Common myeloid progenitor, CD34-positive (primary cell): ENCODE measurements at regions not wholly inside any gene's neighbourhood (a gene's known extent, or its start where the extent isn't known, plus 50 kb on each side); places are given as distances from the start of the nearest gene placed in this dataset.
"Not testable (repeated sequence)": the region's sequence is repeated elsewhere in the genome, so short reads cannot be mapped to it uniquely, and the experiment has no call there.

Experiments
- CTCF ChIA-PET: fragments of 350-600 bp; sonication (Branson Sonifier 250); formaldehyde crosslinking; loops from one replicate; lab custom pipeline; 2021; ENCODE audit warnings: antibody characterized with exemption; lab: Charles Lee
- POLR2A ChIA-PET: fragments of 350-600 bp; sonication (Branson Sonifier 250); formaldehyde crosslinking; loops from one replicate; lab custom pipeline; 2021; ENCODE audit warnings: antibody characterized with exemption; lab: Charles Lee
- DNase-seq, 3 donors: peaks; one replicate each; pipeline versions ENCODE4 v3.0.0 to v3.0.0-alpha.2; 2013
- H3K27ac ChIP-seq, 2 experiments: 1 replicate in 1 of 2; 2 replicates in 1 of 2; pipeline ENCODE4 v1.7.0; 2013; ENCODE audit warnings: inconsistent platforms in 2 of 2, low read length in 2 of 2, mild to moderate bottlenecking in 2 of 2, low read depth in 1 of 2, moderate library complexity in 1 of 2; ENCODE audit not compliant: severe bottlenecking in 2 of 2, insufficient read depth in 1 of 2, poor library complexity in 1 of 2
- H3K27me3 ChIP-seq, 5 experiments: replicated peaks in 2 of 5; 1 replicate in 3 of 5; 2 replicates in 2 of 5; pipeline versions ENCODE4 v1.6.1 to v1.7.0; 2013; ENCODE audit warnings: low read length in 4 of 5, mild to moderate bottlenecking in 2 of 5, moderate library complexity in 2 of 5, inconsistent platforms in 1 of 5; ENCODE audit not compliant: insufficient read depth in 5 of 5, control insufficient read depth in 4 of 5
- H3K36me3 ChIP-seq, 4 experiments: 1 replicate in 2 of 4; 2 replicates in 2 of 4; pipeline versions ENCODE4 v1.6.1 to v1.7.0; 2013; ENCODE audit warnings: low read length in 3 of 4, control low read depth in 1 of 4, mild to moderate bottlenecking in 1 of 4; ENCODE audit not compliant: control insufficient read depth in 4 of 4, insufficient read depth in 4 of 4
- H3K4me1 ChIP-seq, 4 experiments: 1 replicate in 3 of 4; 2 replicates in 1 of 4; pipeline versions ENCODE4 v1.6.1 to v1.7.1; 2013; ENCODE audit warnings: low read length in 3 of 4, mild to moderate bottlenecking in 3 of 4, control low read depth in 1 of 4, inconsistent platforms in 1 of 4, moderate library complexity in 1 of 4; ENCODE audit not compliant: control insufficient read depth in 4 of 4, insufficient read depth in 4 of 4; ENCODE audit errors: control extremely low read depth in 1 of 4
- H3K4me3 ChIP-seq, 7 experiments: 1 replicate in 4 of 7; 2 replicates in 3 of 7; pipeline versions ENCODE4 v1.5.1 to v1.7.0; 2013; ENCODE audit warnings: mild to moderate bottlenecking in 7 of 7, low read length in 6 of 7, moderate library complexity in 6 of 7, inconsistent platforms in 2 of 7, low read depth in 2 of 7, control low read depth in 1 of 7; ENCODE audit not compliant: insufficient read depth in 4 of 7, control insufficient read depth in 1 of 7; ENCODE audit errors: extremely low read depth in 1 of 7
- H3K9me3 ChIP-seq, 5 experiments: 1 replicate in 4 of 5; 2 replicates in 1 of 5; pipeline versions ENCODE4 v1.6.1 to v1.7.1; 2013; ENCODE audit warnings: low read length in 4 of 5, mild to moderate bottlenecking in 2 of 5, inconsistent platforms in 1 of 5, low read depth in 1 of 5, moderate library complexity in 1 of 5; ENCODE audit not compliant: control insufficient read depth in 4 of 5, insufficient read depth in 2 of 5; ENCODE audit errors: control extremely low read depth in 1 of 5
- WGBS: methylation state at CpG from one replicate; pipeline ENCODE4 v1.1.5; 2013; ENCODE audit not compliant: insufficient coverage; 5-methylcytosine and 5-hydroxymethylcytosine counted together

- peak; percentile 14 to 42 (median 31) for DNase-seq
- ChIA-PET CTCF (interaction anchor here (1.0 to 2.4 kb wide), 4 partner anchors 18 to 480 kb away, joined by 3 to 11 read pairs (median 3); no protein-coding TSS in a partner anchor), POLR2A (no interaction called here)
- H3K4me1 ChIP-seq, result no peaks in the 10 kb centered on the region
- WGBS, result 80% methylated on average over 1 of the region's 5 CpGs
- no peaks in the 10 kb centered on the region for H3K36me3 ChIP-seq
- no peak overlapping the region for H3K4me3 ChIP-seq
- peaks cover 0 to 12% (median 0%) of the 10 kb centered on the region in 5 experiments for H3K27me3 ChIP-seq
- peaks cover 0 to 5% (median 0%) of the 10 kb centered on the region in 5 experiments for H3K9me3 ChIP-seq
- H3K27ac ChIP-seq, result no peak overlapping the region
Observed at GRCh38 chr15:95025924-95026728, 794.8 kb downstream of the MCTP2 start.

GRCh38 chr15:95027981-95028380, 796.6 kb downstream of the MCTP2 start:
- H3K4me1 ChIP-seq, result no peaks in the 10 kb centered on the region
- no peak for DNase-seq
- H3K36me3 ChIP-seq, result no peaks in the 10 kb centered on the region
- H3K9me3 ChIP-seq, result peaks cover 0 to 5% (median 0%) of the 10 kb centered on the region in 5 experiments
- H3K27ac ChIP-seq, result no peak overlapping the region
- POLR2A ChIA-PET, result no interaction called here
- 96% methylated on average over 2 of the region's 3 CpGs for WGBS
- no peak overlapping the region for H3K4me3 ChIP-seq
- CTCF ChIA-PET, result interaction anchor here (0.6 kb wide), 1 partner anchor 356 kb away, joined by 3 read pairs; no protein-coding TSS in a partner anchor
- H3K27me3 ChIP-seq, result peaks cover 0 to 16% (median 0%) of the 10 kb centered on the region in 5 experiments

GRCh38 chr15:95032156-95032555, 800.8 kb downstream of the MCTP2 start:
- H3K27ac ChIP-seq, result no peak overlapping the region
- no peak overlapping the region for H3K4me3 ChIP-seq
- ChIA-PET POLR2A (no interaction called here), CTCF (interaction anchor here (1.1 kb wide), 1 partner anchor 23 kb away, joined by 3 read pairs; no protein-coding TSS in a partner anchor)
- DNase-seq, result no peak
- peaks cover 0 to 5% (median 0%) of the 10 kb centered on the region in 5 experiments for H3K9me3 ChIP-seq
- no peaks in the 10 kb centered on the region for H3K36me3 ChIP-seq
- H3K4me1 ChIP-seq, result no peaks in the 10 kb centered on the region
- WGBS, result 86% methylated on average over 1 of the region's 2 CpGs
- peaks cover 0 to 7% (median 0%) of the 10 kb centered on the region in 5 experiments for H3K27me3 ChIP-seq

- WGBS, result 100% methylated on average over 2 of the region's 3 CpGs
- H3K36me3 ChIP-seq, result no peaks in the 10 kb centered on the region
- POLR2A ChIA-PET, result no interaction called here
- DNase-seq, result no peak
- no peaks in the 10 kb centered on the region for H3K4me1 ChIP-seq
- peaks cover 0 to 5% (median 0%) of the 10 kb centered on the region in 5 experiments for H3K9me3 ChIP-seq
- H3K4me3 ChIP-seq, result no peak overlapping the region
- no peak overlapping the region for H3K27ac ChIP-seq
- H3K27me3 ChIP-seq, result peaks cover 0 to 7% (median 0%) of the 10 kb centered on the region in 5 experiments
- CTCF ChIA-PET, result no interaction called here
Observed at GRCh38 chr15:95035106-95035505, 803.7 kb downstream of the MCTP2 start.

- Histone ChIP-seq H3K27ac (no peak overlapping the region), H3K4me1 (no peaks in the 10 kb centered on the region), H3K9me3 (no peaks in the 10 kb centered on the region), H3K36me3 (no peaks in the 10 kb centered on the region), H3K27me3 (peaks cover 0 to 12% (median 2%) of the 10 kb centered on the region in 5 experiments), H3K4me3 (no peak overlapping the region)
- no peak for DNase-seq
- CTCF ChIA-PET, result no interaction called here
- 83% methylated on average over 1 of the region's 1 CpG for WGBS
- POLR2A ChIA-PET, result interaction anchor here (1.0 kb wide), 1 partner anchor 89 kb away, joined by 3 read pairs; no protein-coding TSS in a partner anchor
Observed at GRCh38 chr15:95041297-95041696, 809.9 kb downstream of the MCTP2 start.

- H3K36me3 ChIP-seq, H3K27ac ChIP-seq, POLR2A ChIA-PET, H3K4me3 ChIP-seq, DNase-seq, H3K4me1 ChIP-seq: not testable (repeated sequence)
- CTCF ChIA-PET, result interaction anchor here (1.0 kb wide), 1 partner anchor 18 kb away, joined by 3 read pairs; no protein-coding TSS in a partner anchor
- Histone ChIP-seq H3K27me3 (peaks cover 0 to 16% (median 2%) of the 10 kb centered on the region in 5 experiments), H3K9me3 (peaks cover 0 to 15% (median 4%) of the 10 kb centered on the region in 5 experiments)
- 81% methylated on average over 9 of the region's 9 CpGs for WGBS
Observed at GRCh38 chr15:95043236-95043932, 812.0 kb downstream of the MCTP2 start.
